ENCODE measurements at regions not wholly inside any gene's neighbourhood (a gene's known extent, or its start where the extent isn't known, plus 50 kb on each side); places are given as distances from the start of the nearest gene placed in this dataset.

DNA sequence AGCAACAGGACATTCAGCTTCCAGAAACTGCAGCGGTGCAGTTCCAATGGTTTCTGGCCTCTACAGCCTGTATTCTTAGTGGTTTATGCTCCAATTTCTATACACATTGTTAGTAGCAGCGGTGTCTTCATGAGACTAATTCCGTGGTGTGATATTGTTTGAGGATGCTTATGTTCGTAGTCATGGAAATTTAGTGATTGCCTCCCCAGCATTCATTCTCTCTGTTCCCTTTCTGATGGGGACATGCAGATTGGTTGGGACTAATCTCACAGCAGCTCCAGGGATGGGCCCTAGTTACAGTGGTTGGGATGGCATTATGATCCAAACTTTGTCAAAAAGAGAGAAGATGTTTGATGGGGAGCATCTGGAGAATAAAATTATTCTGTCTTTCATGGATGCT lies 208.6 kb downstream of the CD47 start:
- Histone ChIP-seq H3K4me1 (no peaks in the 10 kb centered on the region), H3K9me3 (no peaks in the 10 kb centered on the region), H3K36me3 (ENCODE audit: control insufficient read depth, insufficient read depth, low read length) (no peaks in the 10 kb centered on the region), H3K27me3 (replicated peaks; ENCODE audit: control insufficient read depth, insufficient read depth, low read length) (no peaks in the 10 kb centered on the region), H3K4me3 (ENCODE audit: low read depth, low read length) (no peak overlapping the region)
- no TSS peak for BruUV-seq (replicated peaks)
- ChIA-PET POLR2A (no interaction called here), CTCF (no interaction called here)
- Mint-ChIP-seq H3K36me3 (ENCODE audit: insufficient read depth, unreplicated experiment) (no peaks in the 10 kb centered on the region), H3K27ac (ENCODE audit: unreplicated experiment) (no peak overlapping the region), H3K4me3 (ENCODE audit: unreplicated experiment) (no peak overlapping the region), H3K27me3 (ENCODE audit: insufficient read depth, unreplicated experiment) (no peaks in the 10 kb centered on the region), H3K9me3 (ENCODE audit: unreplicated experiment) (no peaks in the 10 kb centered on the region), H3K4me1 (ENCODE audit: low read depth, unreplicated experiment) (no peaks in the 10 kb centered on the region)
- TF ChIP-seq, protein P1, sequence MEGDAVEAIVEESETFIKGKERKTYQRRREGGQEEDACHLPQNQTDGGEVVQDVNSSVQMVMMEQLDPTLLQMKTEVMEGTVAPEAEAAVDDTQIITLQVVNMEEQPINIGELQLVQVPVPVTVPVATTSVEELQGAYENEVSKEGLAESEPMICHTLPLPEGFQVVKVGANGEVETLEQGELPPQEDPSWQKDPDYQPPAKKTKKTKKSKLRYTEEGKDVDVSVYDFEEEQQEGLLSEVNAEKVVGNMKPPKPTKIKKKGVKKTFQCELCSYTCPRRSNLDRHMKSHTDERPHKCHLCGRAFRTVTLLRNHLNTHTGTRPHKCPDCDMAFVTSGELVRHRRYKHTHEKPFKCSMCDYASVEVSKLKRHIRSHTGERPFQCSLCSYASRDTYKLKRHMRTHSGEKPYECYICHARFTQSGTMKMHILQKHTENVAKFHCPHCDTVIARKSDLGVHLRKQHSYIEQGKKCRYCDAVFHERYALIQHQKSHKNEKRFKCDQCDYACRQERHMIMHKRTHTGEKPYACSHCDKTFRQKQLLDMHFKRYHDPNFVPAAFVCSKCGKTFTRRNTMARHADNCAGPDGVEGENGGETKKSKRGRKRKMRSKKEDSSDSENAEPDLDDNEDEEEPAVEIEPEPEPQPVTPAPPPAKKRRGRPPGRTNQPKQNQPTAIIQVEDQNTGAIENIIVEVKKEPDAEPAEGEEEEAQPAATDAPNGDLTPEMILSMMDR (IDR thresholded peaks at IDR 0.05; ENCODE audit: insufficient read depth in 1 of 2, low read depth in 1 of 2, low read length in 1 of 2, severe bottlenecking in 1 of 2, unreplicated experiment in 1 of 2) = no peak
- intact Hi-C loops (cut with micrococcal nuclease; ENCODE audit: unreplicated experiment) = no loop called here
- DNase-seq = no peak

DNA sequence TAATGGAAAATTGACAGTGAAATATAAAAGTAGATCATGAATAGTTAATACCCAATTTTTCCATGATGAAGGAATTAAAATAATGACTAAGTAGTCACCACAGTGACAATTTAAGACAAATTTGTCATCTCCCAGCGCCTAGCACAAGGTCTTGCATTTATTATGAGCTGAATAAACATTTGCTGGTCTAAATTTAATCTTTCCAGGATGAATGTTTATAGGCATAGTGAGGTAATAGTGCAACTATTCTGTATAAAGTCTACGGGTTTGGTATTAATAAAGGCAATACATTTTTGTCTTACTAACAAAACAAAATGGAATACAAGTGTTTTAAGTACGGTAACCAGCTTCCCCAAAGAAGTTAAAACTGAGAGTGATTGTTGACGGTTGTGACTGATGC lies 209.3 kb downstream of the CD47 start:
- Mint-ChIP-seq H3K27me3 (ENCODE audit: insufficient read depth, unreplicated experiment) (no peaks in the 10 kb centered on the region), H3K4me1 (ENCODE audit: low read depth, unreplicated experiment) (no peaks in the 10 kb centered on the region), H3K36me3 (ENCODE audit: insufficient read depth, unreplicated experiment) (no peaks in the 10 kb centered on the region), H3K27ac (ENCODE audit: unreplicated experiment) (no peak overlapping the region), H3K9me3 (ENCODE audit: unreplicated experiment) (no peaks in the 10 kb centered on the region), H3K4me3 (ENCODE audit: unreplicated experiment) (no peak overlapping the region)
- ChIA-PET CTCF (no interaction called here), POLR2A (no interaction called here)
- intact Hi-C loops (cut with micrococcal nuclease; ENCODE audit: unreplicated experiment) = no loop called here
- Histone ChIP-seq H3K27me3 (replicated peaks; ENCODE audit: control insufficient read depth, insufficient read depth, low read length) (no peaks in the 10 kb centered on the region), H3K4me1 (no peaks in the 10 kb centered on the region), H3K36me3 (ENCODE audit: control insufficient read depth, insufficient read depth, low read length) (no peaks in the 10 kb centered on the region), H3K4me3 (ENCODE audit: low read depth, low read length) (no peak overlapping the region), H3K9me3 (no peaks in the 10 kb centered on the region)
- no peak for DNase-seq
- TF ChIP-seq, protein P1 (IDR thresholded peaks at IDR 0.05; ENCODE audit: insufficient read depth in 1 of 2, low read depth in 1 of 2, low read length in 1 of 2, severe bottlenecking in 1 of 2, unreplicated experiment in 1 of 2) = no peak
- no TSS peak for BruUV-seq (replicated peaks)

DNA sequence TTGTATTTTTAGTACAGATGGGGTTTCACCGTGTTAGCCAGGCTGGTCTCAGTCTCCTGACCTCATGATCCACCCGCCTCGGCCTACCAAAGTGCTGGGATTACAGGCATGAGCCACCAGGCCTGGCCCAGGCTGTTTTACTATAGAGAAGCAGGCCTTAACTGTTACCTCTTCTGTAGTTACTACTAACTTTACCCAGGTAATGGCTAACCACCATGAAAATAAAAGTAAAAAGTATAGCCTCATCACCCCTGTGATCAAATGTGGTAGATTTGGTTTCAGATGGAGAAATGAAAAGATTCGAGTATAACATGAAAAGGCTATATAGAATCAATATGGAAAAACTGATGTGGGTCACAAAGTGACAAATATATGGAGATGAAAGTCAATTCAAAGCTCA lies 210.1 kb downstream of the CD47 start:
- DNase-seq = no peak
- no peak overlapping the region for H3K27ac Mint-ChIP-seq (ENCODE audit: unreplicated experiment)
- H3K4me1 Mint-ChIP-seq (ENCODE audit: low read depth, unreplicated experiment) = no peaks in the 10 kb centered on the region
- intact Hi-C loops (cut with micrococcal nuclease; ENCODE audit: unreplicated experiment) = no loop called here
- Histone ChIP-seq H3K4me1 (no peaks in the 10 kb centered on the region), H3K4me3 (ENCODE audit: low read depth, low read length) (no peak overlapping the region), H3K27me3 (replicated peaks; ENCODE audit: control insufficient read depth, insufficient read depth, low read length) (no peaks in the 10 kb centered on the region), H3K36me3 (ENCODE audit: control insufficient read depth, insufficient read depth, low read length) (no peaks in the 10 kb centered on the region), H3K9me3 (no peaks in the 10 kb centered on the region)
- ChIA-PET POLR2A (no interaction called here), CTCF (no interaction called here)
- no peaks in the 10 kb centered on the region for H3K9me3 Mint-ChIP-seq (ENCODE audit: unreplicated experiment)
- H3K4me3 Mint-ChIP-seq (ENCODE audit: unreplicated experiment) = no peak overlapping the region
- BruUV-seq (replicated peaks) = no TSS peak
- TF ChIP-seq, protein P1 (IDR thresholded peaks at IDR 0.05; ENCODE audit: insufficient read depth in 1 of 2, low read depth in 1 of 2, low read length in 1 of 2, severe bottlenecking in 1 of 2, unreplicated experiment in 1 of 2) = no peak
- H3K27me3 Mint-ChIP-seq (ENCODE audit: insufficient read depth, unreplicated experiment) = no peaks in the 10 kb centered on the region
- H3K36me3 Mint-ChIP-seq (ENCODE audit: insufficient read depth, unreplicated experiment) = no peaks in the 10 kb centered on the region
